ENCODE measurements at regions not wholly inside any gene's neighbourhood (a gene's known extent, or its start where the extent isn't known, plus 50 kb on each side); places are given as distances from the start of the nearest gene placed in this dataset.
A peak's percentile ranks its signal among the peaks of the same experiment; 100 is the strongest.

DNA sequence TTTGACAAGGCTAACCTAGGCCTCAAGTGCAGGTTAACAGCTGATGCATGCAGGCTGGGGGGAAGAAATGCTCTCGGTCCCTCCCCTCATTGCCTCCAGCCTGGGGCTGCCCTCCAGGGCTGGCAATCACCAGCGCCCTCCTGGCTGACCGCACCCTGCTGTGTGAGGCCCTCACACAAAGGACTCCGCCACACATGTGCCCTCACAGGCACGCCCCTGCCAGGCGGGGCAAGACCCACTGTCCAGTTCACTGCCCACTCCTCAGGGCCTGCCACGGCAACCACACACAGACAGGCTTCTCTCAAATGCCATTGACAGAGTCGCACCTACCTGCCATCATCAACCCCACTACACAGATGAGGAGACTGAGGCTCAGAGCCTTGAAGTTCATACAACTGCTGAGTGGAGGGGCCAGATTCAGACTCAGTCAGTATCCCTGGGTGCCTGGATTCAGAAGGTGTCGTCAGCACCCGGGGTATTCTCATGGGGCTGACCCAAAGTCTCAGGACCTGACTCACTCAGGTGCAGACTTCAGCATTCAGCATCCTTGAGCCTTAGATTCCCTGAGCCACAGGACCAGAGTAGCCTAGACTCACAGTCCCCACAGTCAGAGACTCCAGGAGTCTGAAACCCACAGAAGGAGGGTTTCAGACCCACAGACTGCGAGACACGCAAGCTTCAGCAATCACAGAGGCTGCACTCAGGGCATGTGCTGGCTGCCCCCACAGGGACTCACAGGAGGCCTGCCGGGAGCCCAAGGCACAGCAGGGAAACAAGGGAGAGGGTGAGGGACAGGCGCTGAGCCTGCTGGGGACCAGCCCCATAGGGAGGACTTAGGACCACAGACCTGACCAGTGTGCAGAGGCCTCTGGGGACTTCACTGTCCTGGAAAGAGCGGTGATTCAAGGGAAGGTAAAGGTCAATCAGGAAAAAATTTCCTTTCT is 458.0 kb downstream of the MATN1 start:
- Histone ChIP-seq H3K27ac (no peak overlapping the region), H3K36me3 (no peaks in the 10 kb centered on the region), H3K27me3 (no peaks in the 10 kb centered on the region), H3K9me3 (no peaks in the 10 kb centered on the region), H3K4me3 (no peak overlapping the region), H3K4me1 (no peaks in the 10 kb centered on the region)
- TF ChIP-seq, protein P1, sequence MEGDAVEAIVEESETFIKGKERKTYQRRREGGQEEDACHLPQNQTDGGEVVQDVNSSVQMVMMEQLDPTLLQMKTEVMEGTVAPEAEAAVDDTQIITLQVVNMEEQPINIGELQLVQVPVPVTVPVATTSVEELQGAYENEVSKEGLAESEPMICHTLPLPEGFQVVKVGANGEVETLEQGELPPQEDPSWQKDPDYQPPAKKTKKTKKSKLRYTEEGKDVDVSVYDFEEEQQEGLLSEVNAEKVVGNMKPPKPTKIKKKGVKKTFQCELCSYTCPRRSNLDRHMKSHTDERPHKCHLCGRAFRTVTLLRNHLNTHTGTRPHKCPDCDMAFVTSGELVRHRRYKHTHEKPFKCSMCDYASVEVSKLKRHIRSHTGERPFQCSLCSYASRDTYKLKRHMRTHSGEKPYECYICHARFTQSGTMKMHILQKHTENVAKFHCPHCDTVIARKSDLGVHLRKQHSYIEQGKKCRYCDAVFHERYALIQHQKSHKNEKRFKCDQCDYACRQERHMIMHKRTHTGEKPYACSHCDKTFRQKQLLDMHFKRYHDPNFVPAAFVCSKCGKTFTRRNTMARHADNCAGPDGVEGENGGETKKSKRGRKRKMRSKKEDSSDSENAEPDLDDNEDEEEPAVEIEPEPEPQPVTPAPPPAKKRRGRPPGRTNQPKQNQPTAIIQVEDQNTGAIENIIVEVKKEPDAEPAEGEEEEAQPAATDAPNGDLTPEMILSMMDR (IDR thresholded peaks at IDR 0.05): no peak
- intact Hi-C loops (cut with DNase I): no loop called here
- DNase-seq (ENCODE audit: low spot score in 2 of 2): no peak

DNA sequence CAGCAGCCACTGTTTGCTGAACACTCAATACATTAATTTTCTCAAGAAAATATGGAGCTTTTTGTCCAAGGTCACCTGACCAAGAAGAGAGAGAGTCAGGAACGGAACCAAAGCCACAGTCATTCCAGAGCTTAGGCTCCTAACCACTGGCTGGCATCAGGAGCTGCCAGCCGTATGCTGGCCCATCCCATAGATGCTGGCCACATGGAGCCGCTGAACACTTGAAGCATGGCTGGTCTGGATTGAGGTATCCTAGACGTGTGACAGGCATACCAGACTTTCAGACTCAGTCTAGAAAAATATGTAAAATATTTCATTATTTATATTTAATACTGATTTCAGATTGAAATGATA is 458.7 kb downstream of the MATN1 start:
- no peak for DNase-seq (ENCODE audit: low spot score in 2 of 2)
- H3K27ac ChIP-seq: no peak overlapping the region
- H3K9me3 ChIP-seq: no peaks in the 10 kb centered on the region
- intact Hi-C loops (cut with DNase I): no loop called here
- H3K4me1 ChIP-seq: no peaks in the 10 kb centered on the region
- H3K36me3 ChIP-seq: no peaks in the 10 kb centered on the region
- TF ChIP-seq, protein P1 (IDR thresholded peaks at IDR 0.05): no peak
- H3K4me3 ChIP-seq: no peak overlapping the region
- H3K27me3 ChIP-seq: no peaks in the 10 kb centered on the region

DNA sequence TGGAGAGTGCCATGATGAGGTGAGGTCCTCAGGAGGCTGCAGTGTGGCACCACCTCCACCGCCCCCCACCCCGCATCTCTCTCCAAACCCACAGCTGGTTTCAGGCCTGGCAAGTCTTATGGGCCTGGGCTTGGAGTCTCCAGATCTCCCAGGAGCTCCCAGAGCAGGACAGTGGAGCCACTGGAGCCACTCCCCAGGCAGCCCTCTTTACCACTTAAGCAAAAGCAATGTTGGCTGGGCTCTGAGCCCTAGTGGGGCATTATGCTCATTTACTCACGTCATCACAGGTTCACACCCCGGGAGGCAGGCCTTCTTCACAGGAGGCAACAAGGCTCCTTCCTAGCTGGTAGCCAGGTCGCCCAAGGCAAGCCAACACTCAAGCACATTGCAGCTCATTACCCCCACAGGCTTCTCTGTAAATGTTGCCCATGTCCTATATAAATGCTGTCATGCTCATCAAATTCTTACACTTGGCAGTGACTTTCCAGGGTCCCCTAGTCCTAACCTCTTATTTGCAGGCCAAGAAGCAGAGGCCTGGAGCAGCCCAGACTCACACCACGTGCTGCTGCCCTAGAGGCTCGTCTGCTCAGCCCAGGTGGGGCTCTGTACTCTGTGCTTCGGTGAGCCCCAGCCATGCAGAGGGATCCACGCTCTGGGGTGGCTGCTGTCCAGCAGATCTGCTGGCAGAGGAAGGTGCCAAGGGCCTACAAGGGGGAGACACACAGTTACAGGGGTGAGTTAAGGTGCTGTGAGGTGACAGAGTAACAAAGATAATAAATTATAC is 459.3 kb downstream of the MATN1 start:
- intact Hi-C loops (cut with DNase I): no loop called here
- TF ChIP-seq, protein P1 (IDR thresholded peaks at IDR 0.05): no peak
- Histone ChIP-seq H3K27me3 (no peaks in the 10 kb centered on the region), H3K36me3 (no peaks in the 10 kb centered on the region), H3K9me3 (no peaks in the 10 kb centered on the region), H3K27ac (no peak overlapping the region), H3K4me1 (no peaks in the 10 kb centered on the region), H3K4me3 (no peak overlapping the region)
- no peak for DNase-seq (ENCODE audit: low spot score in 2 of 2)

DNA sequence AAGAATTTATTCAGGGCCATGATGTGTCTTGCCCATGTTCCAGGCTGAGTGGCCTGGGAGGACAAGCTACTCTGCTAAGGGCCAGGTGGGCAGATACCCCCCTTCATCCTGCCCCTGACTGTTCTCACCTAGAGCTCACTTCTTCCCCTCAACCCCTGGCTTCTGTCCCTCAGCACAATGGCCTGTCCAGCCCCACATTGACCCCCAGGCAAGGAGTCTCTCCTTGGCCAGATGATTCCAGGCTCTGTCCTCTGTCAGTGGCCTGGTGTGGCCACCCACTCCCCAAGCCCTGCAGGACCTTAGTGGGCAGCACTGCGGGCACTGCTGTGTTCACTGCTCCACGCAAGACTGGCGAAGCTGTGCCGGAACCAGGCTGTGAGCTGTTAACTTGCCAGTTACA is 460.0 kb downstream of the MATN1 start:
- intact Hi-C loops (cut with DNase I): no loop called here
- Histone ChIP-seq H3K4me3 (no peak overlapping the region), H3K27ac (no peak overlapping the region), H3K9me3 (no peaks in the 10 kb centered on the region), H3K4me1 (no peaks in the 10 kb centered on the region), H3K27me3 (no peaks in the 10 kb centered on the region), H3K36me3 (no peaks in the 10 kb centered on the region)
- TF ChIP-seq, protein P1 (IDR thresholded peaks at IDR 0.05): no peak
- DNase-seq (ENCODE audit: low spot score in 2 of 2): no peak

DNA sequence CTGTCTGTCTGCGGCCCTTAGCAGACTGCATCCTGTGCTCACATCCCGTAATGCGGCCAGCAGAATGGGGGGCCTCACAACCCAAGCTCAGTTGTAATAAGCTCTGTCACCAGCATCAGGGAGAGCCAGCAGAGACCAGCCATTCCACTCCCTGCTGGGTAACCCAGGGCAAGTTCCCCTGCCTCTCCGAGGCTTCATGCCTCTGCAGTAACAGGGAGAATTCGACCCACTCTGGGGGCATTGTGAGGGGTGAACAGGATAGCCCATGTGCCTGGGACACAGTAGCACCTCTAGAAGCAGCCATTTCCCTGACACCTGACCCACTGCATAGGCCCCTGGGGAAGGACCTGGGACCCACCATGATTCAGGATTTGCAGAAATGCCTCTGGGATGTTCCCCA is 461.2 kb downstream of the MATN1 start:
- H3K27me3 ChIP-seq: no peaks in the 10 kb centered on the region

More for the DNA sequence above, 461.2 kb downstream of the MATN1 start:
- TF ChIP-seq, protein P1 (IDR thresholded peaks at IDR 0.05): no peak
- Histone ChIP-seq H3K9me3 (no peaks in the 10 kb centered on the region), H3K27ac (no peak overlapping the region), H3K4me1 (no peaks in the 10 kb centered on the region), H3K4me3 (no peak overlapping the region), H3K36me3 (no peaks in the 10 kb centered on the region)
- peak in 1 of 2 donors; percentile 47 for DNase-seq (ENCODE audit: low spot score in 2 of 2)
- intact Hi-C loops (cut with DNase I): no loop called here
